ENCODE measurements at regions not wholly inside any gene's neighbourhood (a gene's known extent, or its start where the extent isn't known, plus 50 kb on each side); places are given as distances from the start of the nearest gene placed in this dataset.

- TF ChIP-seq CTCF (IDR thresholded peaks at IDR 0.05; ENCODE audit: insufficient read depth, low read length, poor library complexity, severe bottlenecking) (peak; percentile 29), EZH2phosphoT487 (conservative IDR thresholded peaks at IDR 0.05; ENCODE audit: low read length) (no peak)
These were observed 133.2 kb upstream of the ADAMTS3 start for GRCh38 chr4:72701987-72702819.

All from SU-DHL-6 (cell line).